Keratinocyte (primary cell): ENCODE measurements at regions not wholly inside any gene's neighbourhood (a gene's known extent, or its start where the extent isn't known, plus 50 kb on each side); places are given as distances from the start of the nearest gene placed in this dataset.

ENCODE experiments used
- DNase-seq: peaks from one replicate; pipeline ENCODE4 v3.0.0-alpha.2; 2011; ENCODE audit warnings: low read depth, missing footprints, low spot score
- FAIRE-seq: peaks from 2 replicates; lab custom pipeline; 2011; peaks lifted over from hg19 to GRCh38; lab: Jason Lieb, UNC
- H2AFZ ChIP-seq: 2 replicates; pipeline ENCODE4 v1.6.0; 2012; ENCODE audit warnings: low read length, control low read depth, inconsistent platforms; ENCODE audit not compliant: control insufficient read depth
- H3K27ac ChIP-seq: 2 replicates; pipeline ENCODE4 v1.5.1; 2011; ENCODE audit warnings: low read length; ENCODE audit not compliant: control insufficient read depth, insufficient read depth
- H3K27me3 ChIP-seq: 3 replicates; pipeline ENCODE4 v1.6.0; 2011; ENCODE audit warnings: low read length; ENCODE audit not compliant: control insufficient read depth, insufficient read depth; ENCODE audit errors: extremely low read depth
- H3K36me3 ChIP-seq, 2 experiments: 2 replicates in 1 of 2; 3 replicates in 1 of 2; pipeline ENCODE4 v1.5.1; 2011; ENCODE audit warnings: low read length in 2 of 2, mild to moderate bottlenecking in 1 of 2; ENCODE audit not compliant: control insufficient read depth in 2 of 2, insufficient read depth in 2 of 2; ENCODE audit errors: extremely low read depth in 1 of 2
- H3K4me1 ChIP-seq: 3 replicates; pipeline ENCODE4 v1.5.1; 2011; ENCODE audit warnings: low read length; ENCODE audit not compliant: control insufficient read depth, insufficient read depth; ENCODE audit errors: extremely low read depth
- H3K4me2 ChIP-seq: 3 replicates; pipeline ENCODE4 v1.6.0; 2011; ENCODE audit warnings: low read depth, low read length; ENCODE audit not compliant: control insufficient read depth, insufficient read depth; ENCODE audit errors: extremely low read depth
- H3K4me3 ChIP-seq, 3 experiments: fragments of 200-600 bp in 1 of 3; sonication (generic) in 1 of 3; 2 replicates in 2 of 3; 3 replicates in 1 of 3; pipeline ENCODE4 v1.5.1; 2011 to 2016; ENCODE audit warnings: low read length in 3 of 3, mild to moderate bottlenecking in 3 of 3, control low read depth in 2 of 3, inconsistent platforms in 1 of 3, low read depth in 1 of 3, mixed read lengths in 1 of 3, mixed run types in 1 of 3, moderate library complexity in 1 of 3; ENCODE audit not compliant: control insufficient read depth in 2 of 3, insufficient read depth in 2 of 3; ENCODE audit errors: extremely low read depth in 1 of 3
- H3K79me2 ChIP-seq: 2 replicates; pipeline ENCODE4 v1.6.0; 2012; ENCODE audit warnings: low read length; ENCODE audit not compliant: control insufficient read depth, insufficient read depth
- H3K9ac ChIP-seq: 3 replicates; pipeline ENCODE4 v1.6.0; 2011; ENCODE audit warnings: low read length; ENCODE audit not compliant: control insufficient read depth, insufficient read depth; ENCODE audit errors: extremely low read depth
- H3K9me1 ChIP-seq: 3 replicates; pipeline ENCODE4 v1.6.0; 2011; ENCODE audit warnings: low read length; ENCODE audit not compliant: control insufficient read depth, insufficient read depth; ENCODE audit errors: extremely low read depth
- H3K9me3 ChIP-seq: 2 replicates; pipeline ENCODE4 v1.5.1; 2012; ENCODE audit warnings: low read depth, low read length; ENCODE audit not compliant: control insufficient read depth
- H4K20me1 ChIP-seq: 3 replicates; pipeline ENCODE4 v1.6.0; 2011; ENCODE audit warnings: low read length; ENCODE audit not compliant: control insufficient read depth, insufficient read depth; ENCODE audit errors: extremely low read depth
- CTCF ChIP-seq, 3 experiments: IDR thresholded peaks in 1 of 3; conservative IDR thresholded peaks in 1 of 3; optimal IDR thresholded peaks in 1 of 3; 2 replicates in 2 of 3; 3 replicates in 1 of 3; pipeline versions ENCODE3 to v1.5.1; 2011; ENCODE audit warnings: low read length in 3 of 3, mild to moderate bottlenecking in 3 of 3, moderate library complexity in 2 of 3, control low read depth in 1 of 3, inconsistent platforms in 1 of 3; ENCODE audit not compliant: insufficient read depth in 2 of 3; ENCODE audit errors: extremely low read depth in 1 of 3
- EZH2 ChIP-seq: IDR thresholded peaks from one replicate; pipeline ENCODE4 v1.6.1; 2012; ENCODE audit warnings: inconsistent platforms, mild to moderate bottlenecking, low read length, moderate library complexity
- dilution Hi-C: fragments of 300-500 bp; cut with MboI; formaldehyde crosslinking; loops from one replicate; pipeline ENCODE4 v1.7.0; 2020; ENCODE audit warnings: low sequenced_read_pairs; ENCODE audit not compliant: extremely low pct_ligation_motif_present

- no peaks in the 10 kb centered on the region for H3K9me1 ChIP-seq
- H3K79me2 ChIP-seq: no peaks in the 10 kb centered on the region
- no peak overlapping the region for H3K9ac ChIP-seq
- FAIRE-seq (peak; percentile 75), DNase-seq (no peak)
- H3K4me3 ChIP-seq: peak overlapping the region in 1 of 3 experiments; percentile 69
- peaks cover 14% of the 10 kb centered on the region for H3K27me3 ChIP-seq
- no peaks in the 10 kb centered on the region for H4K20me1 ChIP-seq
- H2AFZ ChIP-seq: no peak overlapping the region
- no peak overlapping the region for H3K27ac ChIP-seq
- no peaks in the 10 kb centered on the region for H3K36me3 ChIP-seq
- no peaks in the 10 kb centered on the region for H3K9me3 ChIP-seq
- TF ChIP-seq CTCF (optimal IDR thresholded peaks at IDR 0.05 in 1 of 3, IDR thresholded peaks at IDR 0.05 in 1 of 3, conservative IDR thresholded peaks at IDR 0.05 in 1 of 3; ENCODE audit: extremely low read depth in 1 of 3, insufficient read depth in 2 of 3, low read length in 3 of 3) (no peak), EZH2 (no peak)
- peak overlapping the region; percentile 84 for H3K4me2 ChIP-seq
- peaks cover 16% of the 10 kb centered on the region for H3K4me1 ChIP-seq
- dilution Hi-C loops: loop anchor here (25.0 kb wide), 1 partner anchor 187 kb away; the partner anchor contains the start of gene IL6
Measured at GRCh38 chr7:22550514-22551030, 50.6 kb upstream of the STEAP1B start.

- FAIRE-seq: no peak
- Histone ChIP-seq H3K27me3 (peaks cover 14% of the 10 kb centered on the region), H3K9me3 (no peaks in the 10 kb centered on the region), H3K36me3 (no peaks in the 10 kb centered on the region), H3K27ac (no peak overlapping the region), H3K9me1 (no peaks in the 10 kb centered on the region), H3K9ac (no peak overlapping the region), H3K79me2 (no peaks in the 10 kb centered on the region), H3K4me2 (peak overlapping the region; percentile 84), H3K4me3 (peak overlapping the region in 2 of 3 experiments; percentile 26 to 69), H3K4me1 (peaks cover 16% of the 10 kb centered on the region), H2AFZ (peak overlapping the region; percentile 51), H4K20me1 (no peaks in the 10 kb centered on the region)
- DNase-seq: no peak
- dilution Hi-C loops: loop anchor here (25.0 kb wide), 1 partner anchor 187 kb away; the partner anchor contains the start of gene IL6
- TF ChIP-seq EZH2: peak; percentile 54
- TF ChIP-seq CTCF (optimal IDR thresholded peaks at IDR 0.05 in 1 of 3, IDR thresholded peaks at IDR 0.05 in 1 of 3, conservative IDR thresholded peaks at IDR 0.05 in 1 of 3; ENCODE audit: extremely low read depth in 1 of 3, insufficient read depth in 2 of 3, low read length in 3 of 3): peak; percentile 80 to 92 (median 85)
Measured at GRCh38 chr7:22549667-22550513, 49.9 kb upstream of the STEAP1B start.
